ENCODE measurements at regions not wholly inside any gene's neighbourhood (a gene's known extent, or its start where the extent isn't known, plus 50 kb on each side); places are given as distances from the start of the nearest gene placed in this dataset.

DNA sequence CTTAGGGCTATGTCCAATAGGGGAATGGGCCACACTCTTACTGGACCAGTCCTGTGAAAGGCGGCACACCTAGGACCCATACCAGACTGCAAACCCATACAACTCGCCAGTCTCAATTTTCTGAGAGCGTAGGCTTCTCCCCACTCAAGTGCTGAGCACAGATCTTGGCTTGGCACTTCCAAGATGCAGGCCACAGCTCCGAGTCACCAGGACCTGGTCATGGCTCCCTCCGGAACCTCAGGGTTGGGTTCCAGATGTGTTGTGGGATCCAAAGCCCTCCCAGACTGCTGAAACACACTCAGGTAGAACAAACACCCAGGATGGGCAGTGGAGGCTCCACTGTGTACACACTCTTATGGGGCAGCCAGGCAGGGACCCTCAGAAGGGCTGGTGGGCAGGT, 103.3 kb downstream of the TMEM144 start:
- ChIA-PET CTCF (no interaction called here), POLR2A (ENCODE audit: low non-redundant PET) (no interaction called here)
- H3K9me3 ChIP-seq (ENCODE audit: low read depth, low read length, poor library complexity, severe bottlenecking), result no peaks in the 10 kb centered on the region
- H3K4me1 ChIP-seq (ENCODE audit: insufficient read depth, low read length, poor library complexity, severe bottlenecking), result no peaks in the 10 kb centered on the region
- no peaks in the 10 kb centered on the region for H3K36me3 ChIP-seq (ENCODE audit: insufficient read depth, low read length, poor library complexity, severe bottlenecking)
- TF ChIP-seq EZH2 (IDR thresholded peaks at IDR 0.05; ENCODE audit: borderline replicate concordance, low read depth, low read length, poor library complexity, severe bottlenecking), result no peak
- TF ChIP-seq, protein P1, sequence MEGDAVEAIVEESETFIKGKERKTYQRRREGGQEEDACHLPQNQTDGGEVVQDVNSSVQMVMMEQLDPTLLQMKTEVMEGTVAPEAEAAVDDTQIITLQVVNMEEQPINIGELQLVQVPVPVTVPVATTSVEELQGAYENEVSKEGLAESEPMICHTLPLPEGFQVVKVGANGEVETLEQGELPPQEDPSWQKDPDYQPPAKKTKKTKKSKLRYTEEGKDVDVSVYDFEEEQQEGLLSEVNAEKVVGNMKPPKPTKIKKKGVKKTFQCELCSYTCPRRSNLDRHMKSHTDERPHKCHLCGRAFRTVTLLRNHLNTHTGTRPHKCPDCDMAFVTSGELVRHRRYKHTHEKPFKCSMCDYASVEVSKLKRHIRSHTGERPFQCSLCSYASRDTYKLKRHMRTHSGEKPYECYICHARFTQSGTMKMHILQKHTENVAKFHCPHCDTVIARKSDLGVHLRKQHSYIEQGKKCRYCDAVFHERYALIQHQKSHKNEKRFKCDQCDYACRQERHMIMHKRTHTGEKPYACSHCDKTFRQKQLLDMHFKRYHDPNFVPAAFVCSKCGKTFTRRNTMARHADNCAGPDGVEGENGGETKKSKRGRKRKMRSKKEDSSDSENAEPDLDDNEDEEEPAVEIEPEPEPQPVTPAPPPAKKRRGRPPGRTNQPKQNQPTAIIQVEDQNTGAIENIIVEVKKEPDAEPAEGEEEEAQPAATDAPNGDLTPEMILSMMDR (conservative IDR thresholded peaks at IDR 0.05; ENCODE audit: low read depth, low read length), result no peak
- no TSS peak for BruUV-seq (replicated peaks)
- no peaks in the 10 kb centered on the region for H3K27me3 ChIP-seq (replicated peaks; ENCODE audit: insufficient read depth, low read depth, low read length, poor library complexity)
- no peak overlapping the region for H3K27ac ChIP-seq (ENCODE audit: low read depth, low read length, poor library complexity, severe bottlenecking)
- intact Hi-C loops (cut with micrococcal nuclease; ENCODE audit: unreplicated experiment), result no loop called here
- DNase-seq (ENCODE audit: low spot score), result no peak
- H3K4me3 ChIP-seq (ENCODE audit: low read depth, low read length, poor library complexity, severe bottlenecking), result no peak overlapping the region

GRCh38 chr4:158314756-158315487, 104.6 kb downstream of the TMEM144 start:
- no peak for DNase-seq (ENCODE audit: low spot score)
- H3K4me3 ChIP-seq (ENCODE audit: low read depth, low read length, poor library complexity, severe bottlenecking), result no peak overlapping the region
- H3K9me3 ChIP-seq (ENCODE audit: low read depth, low read length, poor library complexity, severe bottlenecking), result no peaks in the 10 kb centered on the region
- H3K36me3 ChIP-seq (ENCODE audit: insufficient read depth, low read length, poor library complexity, severe bottlenecking), result no peaks in the 10 kb centered on the region
- CTCF ChIA-PET, result no interaction called here
- POLR2A ChIA-PET (ENCODE audit: low non-redundant PET), result no interaction called here
- BruUV-seq (replicated peaks), result no TSS peak
- intact Hi-C loops (cut with micrococcal nuclease; ENCODE audit: unreplicated experiment), result no loop called here
- TF ChIP-seq, protein P1 (conservative IDR thresholded peaks at IDR 0.05; ENCODE audit: low read depth, low read length), result no peak
- TF ChIP-seq EZH2 (IDR thresholded peaks at IDR 0.05; ENCODE audit: borderline replicate concordance, low read depth, low read length, poor library complexity, severe bottlenecking), result no peak
- H3K27ac ChIP-seq (ENCODE audit: low read depth, low read length, poor library complexity, severe bottlenecking), result no peak overlapping the region
- H3K4me1 ChIP-seq (ENCODE audit: insufficient read depth, low read length, poor library complexity, severe bottlenecking), result no peaks in the 10 kb centered on the region
- H3K27me3 ChIP-seq (replicated peaks; ENCODE audit: insufficient read depth, low read depth, low read length, poor library complexity), result no peaks in the 10 kb centered on the region

DNA sequence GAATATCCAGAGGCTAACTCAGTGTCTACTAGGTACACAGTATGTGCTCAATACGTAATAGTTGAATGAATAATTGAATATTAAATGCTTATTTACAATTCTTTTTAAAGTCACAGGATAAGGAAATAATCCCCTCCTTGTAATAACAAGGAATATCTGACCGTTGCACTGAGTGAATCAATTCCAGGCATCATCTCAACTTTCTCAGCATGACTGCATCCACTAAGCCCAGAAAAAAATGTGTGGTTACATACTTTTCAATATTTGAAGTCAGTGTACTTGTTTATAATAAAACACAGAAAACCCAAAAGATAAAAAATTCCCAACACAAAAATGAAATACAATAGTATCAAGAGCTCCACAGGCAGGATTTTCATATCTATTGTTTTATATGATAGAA, 105.4 kb downstream of the TMEM144 start:
- no peak for TF ChIP-seq EZH2 (IDR thresholded peaks at IDR 0.05; ENCODE audit: borderline replicate concordance, low read depth, low read length, poor library complexity, severe bottlenecking)
- TF ChIP-seq, protein P1 (conservative IDR thresholded peaks at IDR 0.05; ENCODE audit: low read depth, low read length), result no peak
- intact Hi-C loops (cut with micrococcal nuclease; ENCODE audit: unreplicated experiment), result no loop called here
- H3K27ac ChIP-seq (ENCODE audit: low read depth, low read length, poor library complexity, severe bottlenecking), result no peak overlapping the region
- ChIA-PET POLR2A (ENCODE audit: low non-redundant PET) (no interaction called here), CTCF (no interaction called here)
- no peak for DNase-seq (ENCODE audit: low spot score)
- H3K4me3 ChIP-seq (ENCODE audit: low read depth, low read length, poor library complexity, severe bottlenecking), result no peak overlapping the region
- H3K27me3 ChIP-seq (replicated peaks; ENCODE audit: insufficient read depth, low read depth, low read length, poor library complexity), result no peaks in the 10 kb centered on the region
- H3K36me3 ChIP-seq (ENCODE audit: insufficient read depth, low read length, poor library complexity, severe bottlenecking), result no peaks in the 10 kb centered on the region
- no TSS peak for BruUV-seq (replicated peaks)
- H3K4me1 ChIP-seq (ENCODE audit: insufficient read depth, low read length, poor library complexity, severe bottlenecking), result no peaks in the 10 kb centered on the region
- H3K9me3 ChIP-seq (ENCODE audit: low read depth, low read length, poor library complexity, severe bottlenecking), result no peaks in the 10 kb centered on the region

Measured in A673 (cell line).